ENCODE measurements at regions not wholly inside any gene's neighbourhood (a gene's known extent, or its start where the extent isn't known, plus 50 kb on each side); places are given as distances from the start of the nearest gene placed in this dataset.

- H2AFZ ChIP-seq: no peak overlapping the region
- H3K9me3 ChIP-seq (ENCODE audit: insufficient read depth, low read depth): no peaks in the 10 kb centered on the region
- H3K27ac ChIP-seq: no peak overlapping the region
- H3K4me1 ChIP-seq (replicated peaks; ENCODE audit: insufficient read depth): no peaks in the 10 kb centered on the region
- intact Hi-C loops (cut with micrococcal nuclease; ENCODE audit: unreplicated experiment): no loop called here
- BruUV-seq (replicated peaks): no TSS peak
- no peaks in the 10 kb centered on the region for H3K9me2 ChIP-seq (ENCODE audit: insufficient read depth)
- no peaks in the 10 kb centered on the region for H3K79me2 ChIP-seq (ENCODE audit: low read depth)
- H3K27me3 ChIP-seq (ENCODE audit: insufficient read depth, low read depth): no peaks in the 10 kb centered on the region
- H3K36me3 ChIP-seq (ENCODE audit: low read depth): no peaks in the 10 kb centered on the region
- H3K4me3 ChIP-seq: no peak overlapping the region
- TF ChIP-seq CTCF (conservative IDR thresholded peaks at IDR 0.05) (no peak), EZH2 (IDR thresholded peaks at IDR 0.05; ENCODE audit: low read depth) (no peak)
- ChIA-PET POLR2A (ENCODE audit: unreplicated experiment) (no interaction called here), CTCF (interaction anchor here (0.6 kb wide), 1 partner anchor 1457 kb away, joined by 3 read pairs; no protein-coding TSS in a partner anchor)
- no peak overlapping the region for H3K4me2 ChIP-seq
- DNase-seq: no peak
- H4K20me1 ChIP-seq (ENCODE audit: insufficient read depth): no peaks in the 10 kb centered on the region
- no peaks in the 10 kb centered on the region for H3F3A ChIP-seq (ENCODE audit: insufficient read depth, low read depth)
Measured at GRCh38 chr12:34215213-34215892, 193.1 kb downstream of the ALG10 start.

- no TSS peak for BruUV-seq (replicated peaks)
- no peak for DNase-seq
- intact Hi-C loops (cut with micrococcal nuclease; ENCODE audit: unreplicated experiment): no loop called here
- H3K4me2 ChIP-seq: no peak overlapping the region
- no peaks in the 10 kb centered on the region for H3K27me3 ChIP-seq (ENCODE audit: insufficient read depth, low read depth)
- H3F3A ChIP-seq (ENCODE audit: insufficient read depth, low read depth): no peaks in the 10 kb centered on the region
- CTCF ChIA-PET: no interaction called here
- no peaks in the 10 kb centered on the region for H3K9me2 ChIP-seq (ENCODE audit: insufficient read depth)
- H3K27ac ChIP-seq: no peak overlapping the region
- no peak overlapping the region for H3K4me3 ChIP-seq
- H3K4me1 ChIP-seq (replicated peaks; ENCODE audit: insufficient read depth): no peaks in the 10 kb centered on the region
- POLR2A ChIA-PET (ENCODE audit: unreplicated experiment): no interaction called here
- no peaks in the 10 kb centered on the region for H3K79me2 ChIP-seq (ENCODE audit: low read depth)
- H2AFZ ChIP-seq: no peak overlapping the region
- no peaks in the 10 kb centered on the region for H3K36me3 ChIP-seq (ENCODE audit: low read depth)
- H4K20me1 ChIP-seq (ENCODE audit: insufficient read depth): no peaks in the 10 kb centered on the region
- H3K9me3 ChIP-seq (ENCODE audit: insufficient read depth, low read depth): no peaks in the 10 kb centered on the region
- TF ChIP-seq EZH2 (IDR thresholded peaks at IDR 0.05; ENCODE audit: low read depth): no peak
- no peak for TF ChIP-seq CTCF (conservative IDR thresholded peaks at IDR 0.05)
Measured at GRCh38 chr12:34215893-34216285, 193.6 kb downstream of the ALG10 start.

GRCh38 chr12:34217660-34218059 is 195.4 kb downstream of the ALG10 start:
- Histone ChIP-seq H3K9me3 (ENCODE audit: insufficient read depth, low read depth) (no peaks in the 10 kb centered on the region), H4K20me1 (ENCODE audit: insufficient read depth) (no peaks in the 10 kb centered on the region), H3F3A (ENCODE audit: insufficient read depth, low read depth) (no peaks in the 10 kb centered on the region), H3K36me3 (ENCODE audit: low read depth) (no peaks in the 10 kb centered on the region), H3K27ac (no peak overlapping the region), H3K9me2 (ENCODE audit: insufficient read depth) (no peaks in the 10 kb centered on the region), H2AFZ (no peak overlapping the region), H3K4me2 (no peak overlapping the region), H3K4me3 (no peak overlapping the region), H3K4me1 (replicated peaks; ENCODE audit: insufficient read depth) (no peaks in the 10 kb centered on the region), H3K27me3 (ENCODE audit: insufficient read depth, low read depth) (no peaks in the 10 kb centered on the region), H3K79me2 (ENCODE audit: low read depth) (no peaks in the 10 kb centered on the region)
- no peak for TF ChIP-seq EZH2 (IDR thresholded peaks at IDR 0.05; ENCODE audit: low read depth)
- TF ChIP-seq CTCF (conservative IDR thresholded peaks at IDR 0.05): no peak
- BruUV-seq (replicated peaks): no TSS peak
- intact Hi-C loops (cut with micrococcal nuclease; ENCODE audit: unreplicated experiment): loop anchor here (1.0 to 2.0 kb wide), 4 partner anchors 94 to 1461 kb away; no protein-coding TSS in a partner anchor
- DNase-seq: no peak
- POLR2A ChIA-PET (ENCODE audit: unreplicated experiment): interaction anchor here (0.6 kb wide), 1 partner anchor 11 kb away, joined by 17 read pairs; no protein-coding TSS in a partner anchor
- CTCF ChIA-PET: interaction anchor here (0.6 kb wide), 3 partner anchors 14 to 498 kb away, joined by 3 to 6 read pairs (median 3); no protein-coding TSS in a partner anchor
